ENCODE measurements at regions not wholly inside any gene's neighbourhood (a gene's known extent, or its start where the extent isn't known, plus 50 kb on each side); places are given as distances from the start of the nearest gene placed in this dataset.

- TF ChIP-seq CTCF (conservative IDR thresholded peaks at IDR 0.05; ENCODE audit: low read depth, low read length) (no peak), RAD21 (IDR thresholded peaks at IDR 0.05; ENCODE audit: low read length) (no peak), POLR2A (IDR thresholded peaks at IDR 0.05; ENCODE audit: low read depth, low read length) (no peak), MAZ (IDR thresholded peaks at IDR 0.05; ENCODE audit: borderline replicate concordance, low read depth, low read length) (no peak), CEBPB (IDR thresholded peaks at IDR 0.05; ENCODE audit: low read depth, low read length) (no peak), RFX5 (IDR thresholded peaks at IDR 0.05; ENCODE audit: low read depth, low read length) (no peak)
These were observed 336.7 kb downstream of the FAM170A start for GRCh38 chr5:119966028-119966427.
